ENCODE measurements at regions not wholly inside any gene's neighbourhood (a gene's known extent, or its start where the extent isn't known, plus 50 kb on each side); places are given as distances from the start of the nearest gene placed in this dataset.
"Not testable (repeated sequence)": the region's sequence is repeated elsewhere in the genome, so short reads cannot be mapped to it uniquely, and the experiment has no call there.

DNA sequence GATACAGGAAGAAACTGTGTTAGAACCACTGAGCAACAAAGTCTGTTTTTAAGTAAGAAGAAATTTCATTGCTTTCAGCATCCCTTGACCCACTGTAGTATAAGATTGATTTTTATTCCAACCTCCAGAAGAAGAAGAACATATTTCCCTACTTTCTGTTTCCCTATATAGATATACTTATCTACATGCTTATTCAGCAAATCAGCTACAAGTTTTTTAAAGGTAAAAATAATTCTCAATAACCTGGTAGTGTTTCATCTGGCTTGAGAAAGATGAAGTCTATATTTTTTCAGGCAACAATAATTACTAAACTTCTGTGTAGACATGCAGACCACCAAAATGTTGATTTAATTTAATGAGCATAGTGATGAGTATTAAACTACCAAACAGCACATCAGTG lies 201.0 kb downstream of the OSTF1 start:
- no peak for DNase-seq

- DNase-seq: no peak
Measured at GRCh38 chr9:75299324-75299723, 211.0 kb downstream of the OSTF1 start.

DNA sequence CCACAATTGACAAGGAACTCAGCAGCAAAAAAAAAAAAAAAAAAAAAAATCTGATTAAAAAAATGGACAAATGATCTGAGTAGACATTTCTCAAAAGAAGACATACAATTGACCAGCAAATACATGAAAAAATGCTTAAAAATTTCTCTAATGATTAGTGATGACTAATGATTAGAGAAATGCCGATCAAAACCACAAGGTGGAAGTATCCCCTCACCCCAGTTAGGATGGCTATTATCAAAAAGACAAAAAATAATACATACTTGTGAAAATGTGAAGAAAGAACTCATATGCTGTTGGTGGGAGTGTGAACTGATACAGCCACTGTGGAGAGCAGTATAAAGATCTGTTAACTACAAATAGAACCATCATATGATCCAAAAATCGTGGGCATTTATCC lies 245.3 kb downstream of the OSTF1 start:
- no peak for DNase-seq

DNA sequence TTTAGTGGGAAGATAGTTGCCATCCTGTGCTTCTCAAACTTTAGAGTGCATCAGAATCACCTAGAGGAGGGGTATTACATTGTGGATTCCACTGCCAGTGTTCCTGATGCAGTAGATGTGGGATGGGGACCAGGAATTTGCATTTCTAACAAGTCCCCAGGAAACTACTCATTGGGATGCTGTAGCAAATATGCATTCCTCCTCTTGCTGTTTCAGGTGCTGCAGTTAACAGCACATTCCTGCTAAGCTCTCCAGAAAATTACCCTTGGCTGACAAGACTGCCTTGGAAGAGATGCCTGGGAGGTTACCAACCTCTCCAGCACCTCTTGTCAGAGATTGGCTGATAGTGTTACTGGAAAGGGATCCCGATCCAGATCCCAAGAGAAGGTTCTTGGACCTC lies 270.5 kb downstream of the OSTF1 start:
- DNase-seq: no peak

DNA sequence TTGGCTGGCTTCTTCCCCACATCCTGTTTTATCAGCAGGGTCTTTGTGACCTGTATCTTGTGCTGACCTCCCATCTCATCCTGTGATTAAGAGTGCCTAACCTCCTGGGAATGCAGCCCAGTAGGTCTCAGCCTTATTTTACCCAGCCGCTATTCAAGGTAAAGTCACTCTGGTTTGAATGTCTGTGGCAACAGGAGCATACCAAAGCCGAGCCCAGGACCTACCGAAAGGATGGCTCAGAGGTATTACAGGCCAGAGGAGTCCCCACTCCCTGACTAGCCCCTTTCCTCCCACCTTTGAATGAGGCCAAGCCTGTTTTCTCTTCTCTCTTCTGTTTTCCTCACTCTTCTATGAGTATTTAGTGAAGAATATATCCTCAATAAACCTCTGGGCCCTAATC lies 271.3 kb downstream of the OSTF1 start:
- no peak for DNase-seq

DNA sequence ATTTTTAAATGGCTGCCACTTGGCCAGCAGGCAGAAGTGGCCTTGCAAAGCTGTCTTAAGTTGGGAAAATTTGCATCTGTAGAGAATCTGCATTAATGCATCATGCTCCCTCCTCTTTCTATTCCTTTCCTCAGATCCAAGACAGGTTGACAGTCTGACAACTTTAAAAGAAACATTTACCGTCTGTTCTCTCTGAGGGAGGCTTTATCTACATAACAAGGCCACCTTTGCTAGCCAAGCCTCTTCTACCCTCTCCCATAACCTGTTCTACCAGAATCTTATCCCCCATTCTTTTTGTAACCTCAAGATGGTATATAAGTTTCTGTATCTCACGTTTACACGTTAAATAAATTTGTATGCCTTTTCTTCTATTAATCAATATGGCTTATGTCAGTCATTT lies 271.9 kb downstream of the OSTF1 start:
- DNase-seq: no peak

DNA sequence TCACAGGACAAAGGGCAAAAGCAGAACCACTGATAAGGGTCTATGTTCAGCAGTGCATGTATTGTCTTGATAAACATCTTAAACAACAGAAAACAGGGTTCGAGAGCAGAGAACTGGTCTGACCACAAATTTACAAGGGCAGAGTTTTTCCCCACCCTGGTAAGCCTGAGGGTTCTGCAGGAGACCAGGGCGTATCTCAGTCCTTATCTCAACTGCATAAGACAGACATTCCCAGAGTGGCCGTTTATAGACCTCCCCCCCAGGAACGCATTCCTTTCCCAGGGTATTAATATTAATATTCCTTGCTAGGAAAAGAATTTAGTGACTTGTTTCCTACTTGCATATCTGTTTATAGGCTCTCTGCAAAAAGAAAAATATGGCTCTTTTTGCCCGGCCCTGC lies 274.1 kb downstream of the OSTF1 start:
- DNase-seq: not testable (repeated sequence)

- no peak for DNase-seq
Measured at GRCh38 chr9:75365196-75365595, 276.9 kb downstream of the OSTF1 start.

DNA sequence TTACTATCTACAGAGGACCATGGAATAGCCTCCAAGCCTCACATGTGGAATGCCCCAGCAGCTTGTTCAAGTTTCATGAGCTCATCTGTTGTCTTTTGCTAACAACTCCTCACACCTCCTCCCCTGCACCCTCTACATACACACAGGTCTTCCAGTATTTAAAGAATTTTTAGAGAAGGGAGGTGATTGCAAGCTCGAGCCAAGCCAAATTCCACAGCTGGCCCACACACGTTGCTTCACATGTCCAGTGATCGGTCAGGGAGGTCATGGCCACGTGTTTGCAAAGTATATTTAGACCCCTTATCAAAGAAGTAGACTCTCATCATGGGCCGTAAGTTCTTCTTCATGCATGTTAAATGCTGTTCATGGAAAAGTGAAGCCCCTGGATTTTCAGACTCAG lies 281.7 kb downstream of the OSTF1 start:
- no peak for DNase-seq

- DNase-seq: no peak
Measured at GRCh38 chr9:75372499-75373268, 284.4 kb downstream of the OSTF1 start.

DNA sequence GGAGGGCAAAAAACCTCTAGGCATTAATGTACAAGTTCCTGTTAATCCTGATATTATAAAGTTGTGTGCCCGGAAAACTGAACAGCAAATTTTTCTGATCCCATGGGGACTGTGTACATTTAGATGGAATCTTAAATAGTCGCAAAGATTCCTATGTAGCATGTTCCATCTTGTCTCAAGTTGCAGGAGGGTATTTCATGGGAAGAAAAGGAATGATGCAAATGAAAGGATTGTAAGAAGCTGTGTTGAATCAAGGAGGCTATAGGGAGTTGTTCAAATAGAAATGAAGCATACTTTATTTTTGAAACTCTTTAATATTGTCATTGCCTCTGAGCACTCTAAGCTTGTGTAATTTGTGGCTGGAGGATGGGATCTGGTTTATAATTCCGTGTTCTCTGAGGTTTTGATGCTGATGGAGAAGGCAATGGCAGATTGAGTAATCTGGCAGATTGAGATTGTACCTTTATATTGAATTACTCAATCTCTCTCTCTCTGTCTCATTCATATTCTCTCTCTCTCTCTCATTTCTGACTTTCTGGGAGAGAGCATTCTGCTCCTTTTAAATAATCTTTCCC lies 288.5 kb downstream of the OSTF1 start:
- DNase-seq: no peak

- DNase-seq: no peak
Measured at GRCh38 chr9:75378036-75378435, 289.7 kb downstream of the OSTF1 start.

GRCh38 chr9:75378926-75379325 lies 290.6 kb downstream of the OSTF1 start:
- no peak for DNase-seq

GRCh38 chr9:75382126-75382525 lies 293.8 kb downstream of the OSTF1 start:
- DNase-seq: no peak

- DNase-seq: not testable (repeated sequence)
Measured at GRCh38 chr9:75383420-75384034, 295.2 kb downstream of the OSTF1 start.

- no peak for DNase-seq
Measured at GRCh38 chr9:75385236-75385635, 296.9 kb downstream of the OSTF1 start.

- DNase-seq: no peak
Measured at GRCh38 chr9:75389101-75389500, 300.8 kb downstream of the OSTF1 start.

- DNase-seq: no peak
Measured at GRCh38 chr9:75390951-75391350, 302.6 kb downstream of the OSTF1 start.

- no peak for DNase-seq
Measured at GRCh38 chr9:75391497-75391896, 303.2 kb downstream of the OSTF1 start.

GRCh38 chr9:75395336-75395735 lies 307.0 kb downstream of the OSTF1 start:
- DNase-seq: no peak

DNA sequence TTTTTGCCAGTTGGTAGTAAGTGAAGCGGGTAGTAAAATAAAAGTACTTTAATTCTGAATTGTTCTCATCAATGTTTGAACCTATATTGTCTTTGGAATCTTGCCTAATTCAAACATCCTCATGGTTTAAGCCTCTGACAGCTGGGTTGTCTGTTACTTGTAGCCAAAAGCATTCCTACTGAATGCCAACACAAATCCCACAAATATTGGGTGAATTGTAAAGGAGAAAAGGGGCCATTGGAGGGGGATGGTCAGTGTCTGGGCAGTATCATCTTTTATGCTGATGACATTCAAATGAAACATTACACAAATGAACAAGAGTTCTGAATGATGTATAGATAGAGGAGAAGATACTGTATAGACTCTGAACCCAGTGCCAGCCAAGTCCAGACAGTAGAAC lies 309.5 kb downstream of the OSTF1 start:
- DNase-seq: no peak

DNA sequence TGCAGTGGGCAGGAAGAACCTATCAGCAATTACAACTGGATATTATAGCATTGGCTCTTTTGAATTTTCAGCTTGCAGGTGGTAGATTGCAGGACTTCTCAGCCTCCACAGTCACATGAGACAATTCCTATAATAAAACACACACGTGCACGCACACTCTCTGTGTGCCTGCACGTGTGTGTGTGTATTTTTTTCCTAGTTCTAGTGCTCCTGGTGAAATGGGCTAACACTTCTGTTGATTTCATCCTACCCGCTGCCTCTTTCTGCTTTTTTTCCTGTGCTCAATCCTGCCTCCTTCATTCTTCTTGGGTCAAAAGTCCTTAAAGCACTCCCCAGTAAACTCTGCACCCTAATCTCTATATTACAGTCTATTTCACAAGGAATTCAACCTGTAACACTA lies 320.1 kb downstream of the OSTF1 start:
- DNase-seq: no peak

DNA sequence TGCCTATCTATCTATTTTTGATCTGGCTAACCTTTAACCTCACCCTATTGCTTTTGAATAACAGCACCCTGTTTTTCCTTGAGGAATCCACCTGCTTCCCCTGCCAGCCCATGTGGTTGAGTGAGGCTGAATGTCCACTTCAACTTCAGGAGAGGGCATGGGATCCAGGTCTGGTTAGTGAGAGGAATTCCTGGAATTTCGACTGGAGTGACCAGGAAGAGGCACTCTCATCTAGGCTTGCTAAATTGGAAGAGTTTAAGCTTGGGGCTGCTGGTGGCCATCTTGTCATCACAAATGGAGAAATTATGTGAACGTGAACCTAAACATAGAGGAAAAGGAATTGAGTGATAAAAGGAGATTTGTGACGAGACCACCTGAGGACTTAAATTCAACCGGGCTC lies 322.1 kb downstream of the OSTF1 start:
- DNase-seq: no peak

GRCh38 chr9:75414371-75415160 lies 326.3 kb downstream of the OSTF1 start:
- DNase-seq: no peak

All from T-helper 9 cell (primary cell).